ENCODE measurements at regions not wholly inside any gene's neighbourhood (a gene's known extent, or its start where the extent isn't known, plus 50 kb on each side); places are given as distances from the start of the nearest gene placed in this dataset.

GRCh38 chr3:63096248-63097058, 181.7 kb upstream of the SYNPR start:
- TF ChIP-seq CTCF (IDR thresholded peaks at IDR 0.05) (no peak), EZH2 (IDR thresholded peaks at IDR 0.05; ENCODE audit: borderline replicate concordance, insufficient read depth, low read depth, low read length, poor library complexity, severe bottlenecking) (no peak)
